ENCODE measurements at regions not wholly inside any gene's neighbourhood (a gene's known extent, or its start where the extent isn't known, plus 50 kb on each side); places are given as distances from the start of the nearest gene placed in this dataset.
"Not testable (repeated sequence)": the region's sequence is repeated elsewhere in the genome, so short reads cannot be mapped to it uniquely, and the experiment has no call there.

GRCh38 chr10:118931436-118931835, 98.1 kb upstream of the NANOS1 start:
- Histone ChIP-seq H3K4me1 (replicated peaks in 1 of 4; ENCODE audit: control insufficient read depth in 3 of 4, insufficient read depth in 4 of 4, low read length in 3 of 4) (no peaks in the 10 kb centered on the region), H4K91ac (replicated peaks; ENCODE audit: insufficient read length, low read length) (no peak overlapping the region), H3K79me1 (ENCODE audit: low read depth, low read length) (no peaks in the 10 kb centered on the region), H4K8ac (ENCODE audit: extremely low read depth, insufficient read depth, low read length) (no peak overlapping the region), H4K5ac (ENCODE audit: insufficient read length, low read depth, low read length) (no peak overlapping the region), H3K27ac (ENCODE audit: low read depth, low read length) (no peak overlapping the region), H3K79me2 (ENCODE audit: control insufficient read depth in 1 of 2, insufficient read depth in 2 of 2, low read length in 2 of 2) (no peaks in the 10 kb centered on the region), H3K18ac (ENCODE audit: extremely low read depth, low read length) (no peak overlapping the region), H3K9ac (replicated peaks in 1 of 4; ENCODE audit: extremely low read depth in 1 of 4, low read depth in 3 of 4, low read length in 3 of 4) (no peak overlapping the region), H2BK12ac (ENCODE audit: low read depth, low read length) (no peak overlapping the region), H3K14ac (ENCODE audit: insufficient read length) (no peak overlapping the region), H3K56ac (replicated peaks; ENCODE audit: insufficient read length, low read depth, low read length) (no peak overlapping the region), H3K4ac (replicated peaks; ENCODE audit: insufficient read length, low read depth, low read length) (no peak overlapping the region), H2BK5ac (ENCODE audit: low read depth, low read length) (no peak overlapping the region), H2BK120ac (replicated peaks; ENCODE audit: low read depth, low read length) (no peak overlapping the region), H2BK15ac (ENCODE audit: low read length) (no peak overlapping the region), H3K23me2 (ENCODE audit: low read depth, low read length) (no peaks in the 10 kb centered on the region), H3K9me3 (ENCODE audit: insufficient read depth in 2 of 2, low read depth in 1 of 2, low read length in 1 of 2) (no peaks in the 10 kb centered on the region; a peak in 1 of 4 replicates), H2AK5ac (ENCODE audit: low read depth, low read length) (no peak overlapping the region), H3K23ac (ENCODE audit: insufficient read length) (no peak overlapping the region), H3K4me3 (ENCODE audit: extremely low read depth in 1 of 4, insufficient read depth in 2 of 4, low read depth in 3 of 4, low read length in 4 of 4) (no peak overlapping the region), H3K36me3 (ENCODE audit: control insufficient read depth in 2 of 4, insufficient read depth in 4 of 4, low read length in 3 of 4) (no peaks in the 10 kb centered on the region), H3K27me3 (replicated peaks in 1 of 4; ENCODE audit: control insufficient read depth in 3 of 4, extremely low read depth in 1 of 4, insufficient read depth in 3 of 4, low read length in 3 of 4) (no peaks in the 10 kb centered on the region), H2BK20ac (ENCODE audit: low read length) (no peak overlapping the region), H3K4me2 (ENCODE audit: insufficient read depth in 1 of 2, low read depth in 2 of 2, low read length in 2 of 2) (no peak overlapping the region), H4K20me1 (replicated peaks in 1 of 2; ENCODE audit: control insufficient read depth in 1 of 2, insufficient read depth in 2 of 2, low read length in 2 of 2) (no peaks in the 10 kb centered on the region), H2AFZ (ENCODE audit: low read length) (no peak overlapping the region)
- no peak for TF ChIP-seq TBP (IDR thresholded peaks at IDR 0.05; ENCODE audit: low read depth, low read length)
- DNase-seq (ENCODE audit: low read depth in 1 of 2, low spot score in 2 of 2) (no peak), FAIRE-seq (no peak)
- CTCF ChIA-PET (ENCODE audit: partially characterized antibody): no interaction called here
- POLR2A ChIA-PET (ENCODE audit: partially characterized antibody): no interaction called here
- WGBS, 2 experiments (ENCODE audit: extremely low coverage in 1 of 2, insufficient coverage in 1 of 2, insufficient read length in 1 of 2, insufficient replicate concordance in 2 of 2, low coverage in 1 of 2, low lambda C conversion rate in 2 of 2, missing lambda C conversion rate in 1 of 2): 86% methylated on average over 1 of the region's 1 CpG; no CpG with 5 or more reads in 1 of the 2 experiments

GRCh38 chr10:118932154-118932553, 97.4 kb upstream of the NANOS1 start:
- H3K36me3 ChIP-seq (ENCODE audit: control insufficient read depth in 2 of 4, insufficient read depth in 4 of 4, low read length in 3 of 4); H3K4me3 ChIP-seq (ENCODE audit: extremely low read depth in 1 of 4, insufficient read depth in 2 of 4, low read depth in 3 of 4, low read length in 4 of 4); H3K23ac ChIP-seq (ENCODE audit: insufficient read length); H2AK5ac ChIP-seq (ENCODE audit: low read depth, low read length); CTCF ChIA-PET (ENCODE audit: partially characterized antibody); H2BK15ac ChIP-seq (ENCODE audit: low read length); H2BK120ac ChIP-seq (replicated peaks; ENCODE audit: low read depth, low read length); H4K91ac ChIP-seq (replicated peaks; ENCODE audit: insufficient read length, low read length); H3K4me2 ChIP-seq (ENCODE audit: insufficient read depth in 1 of 2, low read depth in 2 of 2, low read length in 2 of 2); H2AFZ ChIP-seq (ENCODE audit: low read length); H3K56ac ChIP-seq (replicated peaks; ENCODE audit: insufficient read length, low read depth, low read length); H3K4ac ChIP-seq (replicated peaks; ENCODE audit: insufficient read length, low read depth, low read length); H4K8ac ChIP-seq (ENCODE audit: extremely low read depth, insufficient read depth, low read length); H3K23me2 ChIP-seq (ENCODE audit: low read depth, low read length); H3K18ac ChIP-seq (ENCODE audit: extremely low read depth, low read length); H3K79me2 ChIP-seq (ENCODE audit: control insufficient read depth in 1 of 2, insufficient read depth in 2 of 2, low read length in 2 of 2); H3K14ac ChIP-seq (ENCODE audit: insufficient read length); H2BK12ac ChIP-seq (ENCODE audit: low read depth, low read length); H3K4me1 ChIP-seq (replicated peaks in 1 of 4; ENCODE audit: control insufficient read depth in 3 of 4, insufficient read depth in 4 of 4, low read length in 3 of 4); H2BK5ac ChIP-seq (ENCODE audit: low read depth, low read length); POLR2A ChIA-PET (ENCODE audit: partially characterized antibody); H3K9ac ChIP-seq (replicated peaks in 1 of 4; ENCODE audit: extremely low read depth in 1 of 4, low read depth in 3 of 4, low read length in 3 of 4); H2BK20ac ChIP-seq (ENCODE audit: low read length); H3K9me3 ChIP-seq (ENCODE audit: insufficient read depth in 2 of 2, low read depth in 1 of 2, low read length in 1 of 2); H3K79me1 ChIP-seq (ENCODE audit: low read depth, low read length); H4K20me1 ChIP-seq (replicated peaks in 1 of 2; ENCODE audit: control insufficient read depth in 1 of 2, insufficient read depth in 2 of 2, low read length in 2 of 2); H4K5ac ChIP-seq (ENCODE audit: insufficient read length, low read depth, low read length); H3K27me3 ChIP-seq (replicated peaks in 1 of 4; ENCODE audit: control insufficient read depth in 3 of 4, extremely low read depth in 1 of 4, insufficient read depth in 3 of 4, low read length in 3 of 4); FAIRE-seq; H3K27ac ChIP-seq (ENCODE audit: low read depth, low read length): not testable (repeated sequence)
- DNase-seq (ENCODE audit: low read depth in 1 of 2, low spot score in 2 of 2): peak in 1 of 2 experiments; percentile 2
- 90% methylated on average over 1 of the region's 1 CpG; no CpG with 5 or more reads in 1 of the 2 experiments for WGBS, 2 experiments (ENCODE audit: extremely low coverage in 1 of 2, insufficient coverage in 1 of 2, insufficient read length in 1 of 2, insufficient replicate concordance in 2 of 2, low coverage in 1 of 2, low lambda C conversion rate in 2 of 2, missing lambda C conversion rate in 1 of 2)

Data from H1 (cell line).